ENCODE measurements at regions not wholly inside any gene's neighbourhood (a gene's known extent, or its start where the extent isn't known, plus 50 kb on each side); places are given as distances from the start of the nearest gene placed in this dataset.

DNA sequence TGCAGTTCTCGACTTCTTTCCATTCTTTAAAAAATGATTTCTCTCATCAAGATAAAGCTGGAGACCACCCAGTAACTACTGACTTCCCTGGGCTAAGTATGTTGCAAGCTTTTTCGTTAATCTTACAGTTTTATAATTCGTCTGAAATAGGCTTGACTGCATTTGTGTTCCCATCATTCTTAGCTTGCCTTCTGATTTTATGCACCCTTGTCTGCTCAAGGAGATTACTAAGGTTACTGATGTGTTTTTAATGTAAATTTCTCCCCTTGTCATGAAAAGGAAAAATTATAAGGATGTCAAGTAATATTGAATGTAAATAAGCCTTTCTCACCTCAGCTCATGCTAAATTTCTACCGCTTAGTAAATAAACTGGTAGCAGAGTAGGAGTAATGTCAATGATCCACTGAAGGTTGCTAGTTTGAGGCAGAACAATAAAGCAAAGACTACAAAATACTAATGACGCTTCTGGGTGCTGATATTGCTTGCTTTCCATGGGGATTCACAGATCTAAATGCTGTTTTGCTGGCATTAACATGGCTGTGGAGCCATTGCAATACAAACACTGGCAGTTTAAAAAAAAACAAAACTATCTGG lies 91.9 kb upstream of the CDH20 start:
- Histone ChIP-seq H3K27me3 (no peaks in the 10 kb centered on the region), H3K9me3 (no peaks in the 10 kb centered on the region), H3K27ac (no peak overlapping the region), H3K36me3 (replicated peaks in 1 of 2; ENCODE audit: insufficient read depth in 1 of 2, low read depth in 2 of 2) (no peaks in the 10 kb centered on the region), H3K4me1 (no peaks in the 10 kb centered on the region), H3K4me3 (no peak overlapping the region)
- ATAC-seq (no peak), DNase-seq (no peak)
- WGBS, 2 donors: 34 to 45% methylated on average over 5 of the region's 5 CpGs
- intact Hi-C loops (cut with DNase I): no loop called here
- no peak for TF ChIP-seq POLR2A (IDR thresholded peaks at IDR 0.05)
- TF ChIP-seq, protein P1, sequence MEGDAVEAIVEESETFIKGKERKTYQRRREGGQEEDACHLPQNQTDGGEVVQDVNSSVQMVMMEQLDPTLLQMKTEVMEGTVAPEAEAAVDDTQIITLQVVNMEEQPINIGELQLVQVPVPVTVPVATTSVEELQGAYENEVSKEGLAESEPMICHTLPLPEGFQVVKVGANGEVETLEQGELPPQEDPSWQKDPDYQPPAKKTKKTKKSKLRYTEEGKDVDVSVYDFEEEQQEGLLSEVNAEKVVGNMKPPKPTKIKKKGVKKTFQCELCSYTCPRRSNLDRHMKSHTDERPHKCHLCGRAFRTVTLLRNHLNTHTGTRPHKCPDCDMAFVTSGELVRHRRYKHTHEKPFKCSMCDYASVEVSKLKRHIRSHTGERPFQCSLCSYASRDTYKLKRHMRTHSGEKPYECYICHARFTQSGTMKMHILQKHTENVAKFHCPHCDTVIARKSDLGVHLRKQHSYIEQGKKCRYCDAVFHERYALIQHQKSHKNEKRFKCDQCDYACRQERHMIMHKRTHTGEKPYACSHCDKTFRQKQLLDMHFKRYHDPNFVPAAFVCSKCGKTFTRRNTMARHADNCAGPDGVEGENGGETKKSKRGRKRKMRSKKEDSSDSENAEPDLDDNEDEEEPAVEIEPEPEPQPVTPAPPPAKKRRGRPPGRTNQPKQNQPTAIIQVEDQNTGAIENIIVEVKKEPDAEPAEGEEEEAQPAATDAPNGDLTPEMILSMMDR (IDR thresholded peaks at IDR 0.05): no peak

DNA sequence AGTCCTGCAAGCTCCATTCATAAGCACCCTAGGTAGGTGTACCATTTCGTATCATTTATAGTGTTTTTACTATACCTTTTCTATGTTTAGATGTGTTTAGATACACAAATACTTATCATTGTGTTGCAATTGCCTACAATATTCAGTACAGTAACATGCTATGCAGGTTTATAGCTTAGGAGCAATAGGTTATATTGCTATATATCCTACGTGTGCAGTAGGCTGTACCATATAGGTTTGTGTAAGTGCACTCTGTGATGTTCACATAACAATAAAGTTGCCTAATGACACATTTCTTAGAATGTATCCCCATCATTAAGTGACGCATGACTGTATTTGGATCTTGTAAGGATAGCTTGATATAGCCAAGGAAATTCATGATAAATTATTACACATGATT lies 88.6 kb upstream of the CDH20 start:
- DNase-seq (no peak), ATAC-seq (no peak)
- H3K4me1 ChIP-seq: no peaks in the 10 kb centered on the region
- H3K36me3 ChIP-seq (replicated peaks in 1 of 2; ENCODE audit: insufficient read depth in 1 of 2, low read depth in 2 of 2): no peaks in the 10 kb centered on the region
- no peak for TF ChIP-seq POLR2A (IDR thresholded peaks at IDR 0.05)
- TF ChIP-seq, protein P1 (IDR thresholded peaks at IDR 0.05): no peak
- no peaks in the 10 kb centered on the region for H3K27me3 ChIP-seq
- WGBS, 2 donors: 58% methylated on average over 3 of the region's 3 CpGs
- H3K27ac ChIP-seq: no peak overlapping the region
- intact Hi-C loops (cut with DNase I): no loop called here
- no peaks in the 10 kb centered on the region for H3K9me3 ChIP-seq
- H3K4me3 ChIP-seq: no peak overlapping the region

DNA sequence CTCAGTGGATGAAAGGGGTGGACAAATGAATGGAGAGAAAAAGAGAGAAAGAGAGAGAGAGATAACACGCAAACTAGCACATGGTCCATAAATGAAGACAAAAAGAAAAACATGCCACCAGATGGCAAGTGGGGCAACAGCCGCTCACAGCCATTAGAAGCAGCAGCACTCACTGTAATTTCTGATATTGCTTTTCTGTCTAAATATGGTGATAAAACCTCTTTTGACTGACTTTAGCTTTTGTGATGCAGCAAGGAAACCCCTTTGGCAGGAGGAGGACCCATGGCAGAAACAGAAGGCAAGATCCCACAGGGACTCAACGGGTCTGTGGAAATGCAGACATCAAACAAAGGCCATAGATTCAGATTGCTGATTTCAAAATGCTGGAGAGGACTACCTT lies 88.0 kb upstream of the CDH20 start:
- H3K9me3 ChIP-seq: no peaks in the 10 kb centered on the region
- ATAC-seq (no peak), DNase-seq (no peak)
- H3K27ac ChIP-seq: no peak overlapping the region
- H3K4me3 ChIP-seq: no peak overlapping the region
- no peaks in the 10 kb centered on the region for H3K27me3 ChIP-seq
- intact Hi-C loops (cut with DNase I): no loop called here
- no peaks in the 10 kb centered on the region for H3K4me1 ChIP-seq
- no peaks in the 10 kb centered on the region for H3K36me3 ChIP-seq (replicated peaks in 1 of 2; ENCODE audit: insufficient read depth in 1 of 2, low read depth in 2 of 2)
- TF ChIP-seq, protein P1 (IDR thresholded peaks at IDR 0.05): no peak
- no peak for TF ChIP-seq POLR2A (IDR thresholded peaks at IDR 0.05)
- 68 to 72% methylated on average over 3 of the region's 3 CpGs for WGBS, 2 donors

DNA sequence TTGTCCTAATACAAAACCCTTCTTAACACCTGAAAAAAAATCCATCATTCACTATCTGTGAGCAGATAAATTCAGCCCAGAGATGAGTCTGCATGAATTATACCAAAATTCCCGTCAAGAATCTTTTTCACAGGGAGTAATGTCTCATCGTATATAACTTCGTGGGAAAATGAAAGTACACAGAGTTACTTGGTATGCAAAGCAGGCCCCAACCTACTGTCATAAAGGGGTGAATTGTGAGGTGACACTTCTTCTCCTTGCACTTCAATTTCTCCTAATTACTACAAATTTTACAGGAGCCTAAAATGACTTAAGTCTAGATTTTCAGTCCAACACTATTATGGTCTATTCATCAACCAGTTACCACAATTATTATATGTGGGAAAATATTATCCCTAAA lies 84.6 kb upstream of the CDH20 start:
- no peaks in the 10 kb centered on the region for H3K27me3 ChIP-seq
- H3K36me3 ChIP-seq (replicated peaks in 1 of 2; ENCODE audit: insufficient read depth in 1 of 2, low read depth in 2 of 2): no peaks in the 10 kb centered on the region
- 55 to 60% methylated on average over 3 of the region's 3 CpGs for WGBS, 2 donors
- no peak overlapping the region for H3K4me3 ChIP-seq
- H3K9me3 ChIP-seq: no peaks in the 10 kb centered on the region
- no peaks in the 10 kb centered on the region for H3K4me1 ChIP-seq
- no peak for TF ChIP-seq POLR2A (IDR thresholded peaks at IDR 0.05)
- TF ChIP-seq, protein P1 (IDR thresholded peaks at IDR 0.05): no peak
- no peak for DNase-seq
- intact Hi-C loops (cut with DNase I): no loop called here
- no peak overlapping the region for H3K27ac ChIP-seq
- no peak for ATAC-seq

DNA sequence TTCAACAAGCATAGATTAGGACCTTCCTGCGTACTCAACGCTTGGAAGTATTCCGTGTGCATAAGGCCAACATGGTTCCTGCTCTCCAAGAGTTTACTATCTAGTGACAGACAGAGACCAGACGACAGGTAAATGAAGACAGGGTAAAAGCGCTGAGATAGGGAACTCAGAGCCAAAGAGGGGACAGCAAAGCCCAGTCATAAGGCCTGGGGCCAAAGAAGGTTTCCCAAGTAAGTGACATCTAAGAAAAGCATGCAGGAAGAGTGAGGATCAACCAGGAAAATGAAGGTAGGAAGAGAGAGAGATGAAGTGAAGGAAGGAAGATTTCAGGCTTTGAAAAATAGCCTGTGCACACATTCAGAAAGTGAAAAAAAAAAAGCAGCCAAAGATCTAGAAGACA lies 76.9 kb upstream of the CDH20 start:
- no peak overlapping the region for H3K4me3 ChIP-seq
- no peak for DNase-seq
- 62 to 65% methylated on average over 5 of the region's 5 CpGs for WGBS, 2 donors
- H3K27me3 ChIP-seq: no peaks in the 10 kb centered on the region
- H3K9me3 ChIP-seq: no peaks in the 10 kb centered on the region
- H3K4me1 ChIP-seq: no peaks in the 10 kb centered on the region
- TF ChIP-seq POLR2A (IDR thresholded peaks at IDR 0.05): no peak
- TF ChIP-seq, protein P1 (IDR thresholded peaks at IDR 0.05): no peak
- H3K27ac ChIP-seq: no peak overlapping the region
- H3K36me3 ChIP-seq (replicated peaks in 1 of 2; ENCODE audit: insufficient read depth in 1 of 2, low read depth in 2 of 2): no peaks in the 10 kb centered on the region
- intact Hi-C loops (cut with DNase I): no loop called here
- no peak for ATAC-seq

Measured in body of pancreas (tissue), 4 donors.